HEK293 (cell line): ENCODE measurements at regions not wholly inside any gene's neighbourhood (a gene's known extent, or its start where the extent isn't known, plus 50 kb on each side); places are given as distances from the start of the nearest gene placed in this dataset.

ENCODE experiments used
- FEZF1 ChIP-seq: fragments of 450-650 bp; formaldehyde crosslinking; IDR thresholded peaks from 2 replicates; pipeline ENCODE4 v1.5.1; 2016; ENCODE audit warnings: missing biosample characterization, missing genetic modification characterization
- KLF9 ChIP-seq: fragments of 450-650 bp; formaldehyde crosslinking; IDR thresholded peaks from 2 replicates; pipeline ENCODE4 v1.5.1; 2016; ENCODE audit warnings: missing biosample characterization, missing genetic modification characterization, low read depth
- TCF7L2 ChIP-seq: IDR thresholded peaks from 2 replicates; pipeline ENCODE4 v1.6.1; 2011; ENCODE audit warnings: low read depth, mild to moderate bottlenecking, inconsistent platforms, low read length, moderate library complexity, borderline replicate concordance
- TF ChIP-seq, protein P1 (sequence below): fragments of 450-650 bp; formaldehyde crosslinking; IDR thresholded peaks from 2 replicates; pipeline ENCODE4 v1.5.0; 2017; ENCODE audit warnings: missing biosample characterization, missing genetic modification characterization, borderline replicate concordance
- TF ChIP-seq, protein P2 (sequence below): fragments of 450-650 bp; formaldehyde crosslinking; IDR thresholded peaks from 2 replicates; pipeline ENCODE4 v1.5.1; 2016; ENCODE audit warnings: missing biosample characterization, missing genetic modification characterization

DNA sequence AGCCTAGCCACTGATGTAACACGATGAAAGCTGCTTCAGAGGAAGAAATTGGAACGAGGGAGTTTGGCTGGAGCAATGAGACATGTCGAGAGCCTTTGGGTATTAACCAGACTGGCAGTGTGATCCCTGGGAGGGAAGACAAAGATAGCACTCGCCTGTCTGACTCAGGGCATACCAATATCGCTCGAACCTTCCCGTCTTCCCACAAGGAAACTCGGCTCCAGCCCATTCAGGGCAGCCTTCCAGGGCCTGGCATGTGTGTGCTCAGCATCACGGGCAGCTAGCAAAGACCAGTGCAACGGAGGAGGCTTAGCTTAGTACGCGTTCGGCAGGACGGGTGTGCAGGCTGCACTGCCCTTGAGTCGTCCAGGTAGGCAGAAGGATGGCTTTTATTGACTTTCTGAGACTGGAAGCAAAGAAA, 356.9 kb upstream of the WWC1 start:
- no peak for TF ChIP-seq FEZF1 (tag by site-specific recombination)
- TF ChIP-seq, protein P1, sequence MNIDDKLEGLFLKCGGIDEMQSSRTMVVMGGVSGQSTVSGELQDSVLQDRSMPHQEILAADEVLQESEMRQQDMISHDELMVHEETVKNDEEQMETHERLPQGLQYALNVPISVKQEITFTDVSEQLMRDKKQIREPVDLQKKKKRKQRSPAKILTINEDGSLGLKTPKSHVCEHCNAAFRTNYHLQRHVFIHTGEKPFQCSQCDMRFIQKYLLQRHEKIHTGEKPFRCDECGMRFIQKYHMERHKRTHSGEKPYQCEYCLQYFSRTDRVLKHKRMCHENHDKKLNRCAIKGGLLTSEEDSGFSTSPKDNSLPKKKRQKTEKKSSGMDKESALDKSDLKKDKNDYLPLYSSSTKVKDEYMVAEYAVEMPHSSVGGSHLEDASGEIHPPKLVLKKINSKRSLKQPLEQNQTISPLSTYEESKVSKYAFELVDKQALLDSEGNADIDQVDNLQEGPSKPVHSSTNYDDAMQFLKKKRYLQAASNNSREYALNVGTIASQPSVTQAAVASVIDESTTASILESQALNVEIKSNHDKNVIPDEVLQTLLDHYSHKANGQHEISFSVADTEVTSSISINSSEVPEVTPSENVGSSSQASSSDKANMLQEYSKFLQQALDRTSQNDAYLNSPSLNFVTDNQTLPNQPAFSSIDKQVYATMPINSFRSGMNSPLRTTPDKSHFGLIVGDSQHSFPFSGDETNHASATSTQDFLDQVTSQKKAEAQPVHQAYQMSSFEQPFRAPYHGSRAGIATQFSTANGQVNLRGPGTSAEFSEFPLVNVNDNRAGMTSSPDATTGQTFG (tag by site-specific recombination): no peak
- TF ChIP-seq, protein P2, sequence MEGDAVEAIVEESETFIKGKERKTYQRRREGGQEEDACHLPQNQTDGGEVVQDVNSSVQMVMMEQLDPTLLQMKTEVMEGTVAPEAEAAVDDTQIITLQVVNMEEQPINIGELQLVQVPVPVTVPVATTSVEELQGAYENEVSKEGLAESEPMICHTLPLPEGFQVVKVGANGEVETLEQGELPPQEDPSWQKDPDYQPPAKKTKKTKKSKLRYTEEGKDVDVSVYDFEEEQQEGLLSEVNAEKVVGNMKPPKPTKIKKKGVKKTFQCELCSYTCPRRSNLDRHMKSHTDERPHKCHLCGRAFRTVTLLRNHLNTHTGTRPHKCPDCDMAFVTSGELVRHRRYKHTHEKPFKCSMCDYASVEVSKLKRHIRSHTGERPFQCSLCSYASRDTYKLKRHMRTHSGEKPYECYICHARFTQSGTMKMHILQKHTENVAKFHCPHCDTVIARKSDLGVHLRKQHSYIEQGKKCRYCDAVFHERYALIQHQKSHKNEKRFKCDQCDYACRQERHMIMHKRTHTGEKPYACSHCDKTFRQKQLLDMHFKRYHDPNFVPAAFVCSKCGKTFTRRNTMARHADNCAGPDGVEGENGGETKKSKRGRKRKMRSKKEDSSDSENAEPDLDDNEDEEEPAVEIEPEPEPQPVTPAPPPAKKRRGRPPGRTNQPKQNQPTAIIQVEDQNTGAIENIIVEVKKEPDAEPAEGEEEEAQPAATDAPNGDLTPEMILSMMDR (tag by site-specific recombination): no peak
- TF ChIP-seq TCF7L2: no peak
- TF ChIP-seq KLF9 (tag by site-specific recombination): no peak
